ENCODE measurements at regions not wholly inside any gene's neighbourhood (a gene's known extent, or its start where the extent isn't known, plus 50 kb on each side); places are given as distances from the start of the nearest gene placed in this dataset.

GRCh38 chr14:61111731-61112130 is 130.7 kb downstream of the SLC38A6 start:
- Histone ChIP-seq H3K4me1 (peaks cover 0 to 5% (median 4%) of the 10 kb centered on the region in 4 donors), H3K9me3 (peaks cover 0 to 17% (median 11%) of the 10 kb centered on the region in 4 donors), H3K27me3 (no peaks in the 10 kb centered on the region), H3K4me3 (no peak overlapping the region), H3K27ac (no peak overlapping the region), H3K36me3 (no peaks in the 10 kb centered on the region)
- ATAC-seq (ENCODE audit: low FRiP score in 2 of 2) (no peak), DNase-seq (peak in 1 of 2 donors; percentile 54)
- no peak for TF ChIP-seq CTCF (IDR thresholded peaks at IDR 0.05)
- WGBS, 2 donors, result 94 to 95% methylated on average over 5 of the region's 5 CpGs

GRCh38 chr14:61111209-61111665 is 130.2 kb downstream of the SLC38A6 start:
- Histone ChIP-seq H3K4me1 (peaks cover 0 to 5% (median 4%) of the 10 kb centered on the region in 4 donors), H3K9me3 (peaks cover 0 to 17% (median 11%) of the 10 kb centered on the region in 4 donors), H3K27ac (no peak overlapping the region), H3K27me3 (no peaks in the 10 kb centered on the region), H3K4me3 (no peak overlapping the region), H3K36me3 (no peaks in the 10 kb centered on the region)
- ATAC-seq (ENCODE audit: low FRiP score in 2 of 2) (no peak), DNase-seq (peak in 1 of 2 donors; percentile 61)
- 52 to 68% methylated on average over 23 of the region's 23 CpGs for WGBS, 2 donors
- TF ChIP-seq POLR2AphosphoS5 (IDR thresholded peaks at IDR 0.05) (no peak), CTCF (IDR thresholded peaks at IDR 0.05) (no peak), EP300 (IDR thresholded peaks at IDR 0.05) (no peak), POLR2A (IDR thresholded peaks at IDR 0.05) (no peak)

- no peak for TF ChIP-seq POLR2AphosphoS5 (IDR thresholded peaks at IDR 0.05)
- TF ChIP-seq EP300 (IDR thresholded peaks at IDR 0.05), result no peak
- no peak for TF ChIP-seq POLR2A (IDR thresholded peaks at IDR 0.05)
- TF ChIP-seq CTCF (IDR thresholded peaks at IDR 0.05), result no peak
- Histone ChIP-seq H3K36me3 (no peaks in the 10 kb centered on the region), H3K9me3 (peaks cover 0 to 17% (median 11%) of the 10 kb centered on the region in 4 donors), H3K4me1 (peaks cover 0 to 5% (median 4%) of the 10 kb centered on the region in 4 donors), H3K4me3 (no peak overlapping the region), H3K27me3 (no peaks in the 10 kb centered on the region), H3K27ac (no peak overlapping the region)
- DNase-seq, result no peak
- ATAC-seq (ENCODE audit: low FRiP score in 2 of 2), result no peak
- 75 to 88% methylated on average over 9 of the region's 9 CpGs for WGBS, 2 donors
Measured at GRCh38 chr14:61110316-61111082, 129.5 kb downstream of the SLC38A6 start.

- peaks cover 0 to 7% (median 4%) of the 10 kb centered on the region in 4 donors for H3K4me1 ChIP-seq
- ATAC-seq (ENCODE audit: low FRiP score in 2 of 2), result no peak
- 78 to 89% methylated on average over 3 of the region's 3 CpGs for WGBS, 2 donors
Measured at GRCh38 chr14:61109288-61109687, 128.2 kb downstream of the SLC38A6 start.

More at GRCh38 chr14:61109288-61109687, 128.2 kb downstream of the SLC38A6 start:
- no peak overlapping the region for H3K4me3 ChIP-seq
- DNase-seq, result no peak
- H3K36me3 ChIP-seq, result no peaks in the 10 kb centered on the region
- TF ChIP-seq CTCF (IDR thresholded peaks at IDR 0.05) (no peak), POLR2A (IDR thresholded peaks at IDR 0.05) (no peak), POLR2AphosphoS5 (IDR thresholded peaks at IDR 0.05) (no peak)
- H3K27ac ChIP-seq, result no peak overlapping the region
- no peaks in the 10 kb centered on the region for H3K27me3 ChIP-seq
- H3K9me3 ChIP-seq, result peaks cover 0 to 8% (median 4%) of the 10 kb centered on the region in 4 donors

Measured in upper lobe of left lung (tissue), 6 donors.